Panc1 (cell line): ENCODE measurements at regions not wholly inside any gene's neighbourhood (a gene's known extent, or its start where the extent isn't known, plus 50 kb on each side); places are given as distances from the start of the nearest gene placed in this dataset.
"Not testable (repeated sequence)": the region's sequence is repeated elsewhere in the genome, so short reads cannot be mapped to it uniquely, and the experiment has no call there.

ENCODE experiments used
- CTCF ChIP-seq: fragments of 450-650 bp; IDR thresholded peaks from 2 replicates; pipeline ENCODE4 v1.5.1; 2017; ENCODE audit warnings: mild to moderate bottlenecking
- POLR2AphosphoS5 ChIP-seq: IDR thresholded peaks from 2 replicates; pipeline ENCODE4 v1.6.1; 2012; ENCODE audit warnings: mild to moderate bottlenecking, low read depth, low read length, moderate library complexity
- SIN3A ChIP-seq: IDR thresholded peaks from 2 replicates; pipeline ENCODE4 v1.6.1; 2012; ENCODE audit warnings: low read depth, mild to moderate bottlenecking, low read length, moderate library complexity, borderline replicate concordance; ENCODE audit not compliant: insufficient read depth

GRCh38 chr20:48127964-48128363 lies 342.7 kb upstream of the SULF2 start:
- TF ChIP-seq CTCF, SIN3A, POLR2AphosphoS5: not testable (repeated sequence)
